SK-MEL-5 (cell line): ENCODE measurements at regions not wholly inside any gene's neighbourhood (a gene's known extent, or its start where the extent isn't known, plus 50 kb on each side); places are given as distances from the start of the nearest gene placed in this dataset.

ENCODE experiments used
- DNase-seq: peaks from one replicate; pipeline ENCODE4 v3.0.0-alpha.2; 2016; ENCODE audit warnings: low read depth, low spot score
- in situ Hi-C: cut with HindIII; loops from 2 replicates; pipeline ENCODE4 v1.10.0; 2016; ENCODE audit warnings: low sequenced_read_pairs, high pct_unique_total_duplicates, low pct_unique_long_range_greater_than_20kb

DNA sequence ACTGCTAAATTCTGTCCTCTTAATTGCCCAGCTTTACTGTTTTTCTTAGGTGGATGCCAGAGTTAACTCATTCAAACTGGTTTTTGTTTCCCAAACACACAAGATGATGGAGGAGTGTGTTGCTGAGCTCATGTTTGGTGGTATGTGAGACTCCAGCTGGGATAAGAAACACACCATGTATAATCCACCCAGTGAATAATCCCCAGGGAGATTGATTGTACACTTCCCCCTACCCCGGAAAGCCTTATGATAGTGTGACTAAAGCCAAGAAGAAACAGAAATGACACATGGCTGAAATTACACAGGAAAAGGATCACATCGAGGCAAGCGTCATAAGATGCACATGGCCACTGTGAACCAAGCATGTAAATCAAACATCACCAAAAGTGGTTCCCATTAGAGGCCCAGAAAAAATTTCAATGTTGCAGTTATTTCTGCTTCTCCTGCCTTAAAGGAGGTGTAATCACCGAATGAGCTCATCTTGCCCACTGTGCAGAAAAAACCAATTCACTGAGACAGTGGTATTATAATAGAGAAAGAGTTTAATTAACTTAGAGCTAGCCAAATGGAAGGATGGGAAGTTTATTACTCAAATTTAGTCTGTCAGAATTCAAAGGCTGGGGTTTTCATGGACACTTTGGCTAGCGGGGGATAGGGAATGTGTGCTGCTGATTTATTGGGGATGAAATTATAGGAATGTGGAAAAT lies 56.7 kb upstream of the MAGI1 start:
- in situ Hi-C loops: no loop called here
- no peak for DNase-seq

DNA sequence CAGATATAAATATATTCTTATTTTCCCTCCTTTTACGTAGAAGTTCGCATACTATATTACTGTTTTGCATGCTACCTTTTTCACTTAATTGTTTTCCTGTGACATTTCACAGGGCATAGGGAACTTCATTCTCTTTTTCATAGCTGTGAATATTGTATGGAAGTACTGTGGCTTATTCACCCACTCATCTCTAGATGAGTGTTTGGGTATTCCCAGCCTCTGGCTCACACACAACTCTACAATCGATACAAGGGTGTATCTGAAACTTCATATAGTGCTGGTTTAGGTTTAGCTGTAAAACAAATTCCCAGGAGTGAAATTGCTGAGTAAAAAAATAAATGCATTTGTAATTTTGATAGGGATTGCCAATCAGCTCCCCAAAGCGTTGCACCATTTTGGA lies 55.3 kb upstream of the MAGI1 start:
- in situ Hi-C loops: no loop called here

DNA sequence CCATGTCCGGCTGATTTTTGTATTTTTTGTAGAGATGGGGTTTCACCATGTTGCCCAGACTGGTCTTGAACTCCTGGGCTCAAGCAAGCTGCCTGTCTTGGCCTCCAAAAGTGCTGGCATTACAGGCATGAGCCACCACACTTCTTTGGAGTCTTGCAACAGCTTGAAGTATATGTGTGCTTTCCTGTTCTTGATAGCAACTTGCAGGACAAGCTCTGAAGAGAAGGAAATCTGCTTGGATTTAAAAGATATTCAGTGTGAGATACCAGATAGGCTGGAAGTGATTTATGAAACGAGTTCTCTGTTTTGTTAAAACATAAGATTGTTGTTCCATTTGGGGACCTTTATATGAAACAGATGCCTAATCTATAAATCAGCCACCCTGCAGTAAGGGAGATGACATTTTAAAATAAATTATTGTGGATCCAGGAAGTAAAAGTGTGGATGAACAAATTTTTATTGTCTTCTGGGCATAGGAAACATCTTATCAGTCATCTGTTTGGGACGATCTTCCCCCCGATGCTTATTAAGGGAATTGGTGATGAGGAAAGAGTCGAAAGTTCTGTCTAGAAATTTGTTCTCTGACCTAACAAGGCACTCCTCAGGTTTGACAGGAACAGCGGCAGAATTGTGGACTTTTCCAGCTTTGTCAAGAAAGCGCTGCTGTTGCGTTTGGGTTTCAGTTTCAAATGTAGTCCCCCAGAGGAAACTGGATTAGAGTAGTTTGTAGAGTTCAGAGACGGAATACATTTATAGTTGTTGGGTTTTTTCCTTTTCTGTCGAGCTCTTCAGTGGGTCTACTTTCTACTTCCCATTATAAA lies 53.7 kb upstream of the MAGI1 start:
- in situ Hi-C loops: no loop called here
- no peak for DNase-seq

More for the DNA sequence above, 55.3 kb upstream of the MAGI1 start:
- DNase-seq: no peak
